ENCODE measurements at regions not wholly inside any gene's neighbourhood (a gene's known extent, or its start where the extent isn't known, plus 50 kb on each side); places are given as distances from the start of the nearest gene placed in this dataset.
"Not testable (repeated sequence)": the region's sequence is repeated elsewhere in the genome, so short reads cannot be mapped to it uniquely, and the experiment has no call there.

DNA sequence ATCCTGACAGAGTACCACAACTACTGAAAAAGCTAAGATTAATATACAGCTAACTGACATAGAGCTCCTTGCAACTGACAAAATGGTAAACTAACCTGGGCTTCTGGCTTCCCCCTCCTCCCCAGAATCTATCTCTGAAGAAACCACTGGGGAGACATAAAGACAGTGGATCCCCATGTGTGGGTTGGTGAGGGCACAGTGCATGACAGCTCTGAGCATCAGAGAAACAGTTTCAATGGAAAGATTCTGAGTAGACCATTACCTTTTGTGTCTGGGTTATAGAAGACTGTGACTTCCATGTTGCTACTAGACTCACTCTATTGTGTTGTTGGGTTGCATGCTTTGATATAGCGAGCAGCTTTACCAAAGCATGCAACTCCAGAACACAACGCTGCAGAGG, 247.4 kb downstream of the EFCAB11 start:
- peaks cover 14% of the 10 kb centered on the region for H3K9me3 Mint-ChIP-seq (ENCODE audit: low read depth)
- peak overlapping the region; percentile 80 for H3K27ac Mint-ChIP-seq
- H3K36me3 Mint-ChIP-seq = peaks cover 7% of the 10 kb centered on the region

GRCh38 chr14:89702876-89703200, 251.7 kb downstream of the EFCAB11 start:
- Mint-ChIP-seq H3K4me1 (ENCODE audit: low read depth) (peaks cover 51% of the 10 kb centered on the region), H3K27me3 (no peaks in the 10 kb centered on the region), H3K4me3 (peak overlapping the region; percentile 32), H3K36me3 (peaks cover 2% of the 10 kb centered on the region), H3K27ac (peak overlapping the region; percentile 95), H3K9me3 (ENCODE audit: low read depth) (peaks cover 4% of the 10 kb centered on the region)

More for the DNA sequence above, 247.4 kb downstream of the EFCAB11 start:
- Mint-ChIP-seq H3K27me3 (no peaks in the 10 kb centered on the region), H3K4me1 (ENCODE audit: low read depth) (peaks cover 43% of the 10 kb centered on the region), H3K4me3 (no peak overlapping the region)

GRCh38 chr14:89702073-89702875, 252.3 kb downstream of the EFCAB11 start:
- Mint-ChIP-seq H3K4me1 (ENCODE audit: low read depth) (peaks cover 53% of the 10 kb centered on the region), H3K36me3 (peaks cover 2% of the 10 kb centered on the region), H3K4me3 (peak overlapping the region; percentile 83), H3K9me3 (ENCODE audit: low read depth) (peaks cover 4% of the 10 kb centered on the region), H3K27ac (peak overlapping the region; percentile 95), H3K27me3 (no peaks in the 10 kb centered on the region)

DNA sequence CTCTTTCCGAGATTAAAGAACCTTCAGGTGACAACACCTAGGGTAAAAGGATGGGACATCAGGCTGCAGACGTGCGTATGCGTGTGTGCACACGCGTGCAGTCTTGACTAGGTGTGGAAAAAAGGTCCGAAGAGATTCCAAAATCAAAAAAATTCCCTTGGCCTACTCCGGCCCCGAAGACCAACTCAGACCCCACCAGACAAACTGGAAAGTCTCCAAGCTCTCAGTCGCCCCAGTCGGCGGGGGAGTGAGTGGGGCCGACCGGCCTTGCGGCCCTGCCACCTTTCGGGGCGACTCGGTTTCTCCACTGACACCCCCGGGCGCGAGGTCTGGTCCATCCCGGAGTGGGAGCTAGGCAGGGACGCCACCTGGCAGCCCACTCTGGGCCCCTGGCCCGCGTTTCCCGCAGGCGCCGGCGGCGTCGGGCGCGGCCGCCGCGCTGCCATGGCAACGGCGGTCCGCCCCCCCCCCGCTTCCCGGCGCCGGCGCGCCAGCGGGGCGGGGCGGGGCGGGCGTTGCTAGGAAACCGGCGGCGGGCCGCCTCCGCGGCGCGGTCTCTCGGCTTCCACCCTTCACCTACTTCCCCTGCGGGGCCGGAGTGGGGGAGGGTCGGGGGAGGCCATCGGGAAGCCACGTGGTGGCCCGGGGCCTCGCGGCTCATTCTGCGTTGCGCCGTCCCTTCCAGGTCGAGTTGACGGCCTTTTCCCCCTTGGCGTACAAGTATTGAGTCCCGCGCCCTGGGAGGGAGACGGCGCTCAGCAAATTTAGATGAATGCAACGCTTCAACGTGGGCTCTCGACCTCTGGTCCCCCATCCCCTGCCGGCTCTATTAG, 253.1 kb downstream of the EFCAB11 start:
- Mint-ChIP-seq H3K4me3 (peak overlapping the region; percentile 86), H3K9me3 (ENCODE audit: low read depth) (peaks cover 4% of the 10 kb centered on the region), H3K36me3 (peaks cover 2% of the 10 kb centered on the region), H3K27me3 (no peaks in the 10 kb centered on the region), H3K27ac (peak overlapping the region; percentile 95), H3K4me1 (ENCODE audit: low read depth) (peaks cover 54% of the 10 kb centered on the region)

GRCh38 chr14:89700801-89701200, 253.7 kb downstream of the EFCAB11 start:
- Mint-ChIP-seq H3K27ac (no peak overlapping the region), H3K4me1 (ENCODE audit: low read depth) (peaks cover 50% of the 10 kb centered on the region), H3K27me3 (no peaks in the 10 kb centered on the region), H3K4me3 (peak overlapping the region; percentile 86), H3K9me3 (ENCODE audit: low read depth) (peaks cover 4% of the 10 kb centered on the region), H3K36me3 (peaks cover 2% of the 10 kb centered on the region)

DNA sequence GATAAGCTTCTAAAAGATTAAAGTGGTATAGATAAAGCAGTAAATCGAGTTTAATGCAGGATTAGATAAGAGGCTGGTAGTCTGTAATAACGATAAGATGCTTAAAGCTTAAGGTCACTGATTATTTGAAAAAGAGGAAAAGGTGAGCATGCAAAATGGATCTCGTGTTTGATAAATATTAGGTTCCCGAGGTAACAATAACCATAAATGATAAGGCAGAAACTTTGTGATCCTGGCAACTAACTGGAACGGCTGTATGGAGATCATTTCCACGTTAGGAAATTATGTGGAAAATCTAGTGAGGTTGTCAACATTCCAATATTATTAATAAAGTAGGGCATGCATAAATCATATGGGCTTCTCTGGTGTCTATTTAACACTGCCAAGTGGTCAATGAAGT, 255.5 kb downstream of the EFCAB11 start:
- no peak overlapping the region for H3K27ac Mint-ChIP-seq
- H3K4me1 Mint-ChIP-seq (ENCODE audit: low read depth) = peaks cover 44% of the 10 kb centered on the region
- H3K9me3 Mint-ChIP-seq (ENCODE audit: low read depth) = peaks cover 4% of the 10 kb centered on the region
- no peaks in the 10 kb centered on the region for H3K27me3 Mint-ChIP-seq
- no peak overlapping the region for H3K4me3 Mint-ChIP-seq
- H3K36me3 Mint-ChIP-seq = peaks cover 2% of the 10 kb centered on the region

DNA sequence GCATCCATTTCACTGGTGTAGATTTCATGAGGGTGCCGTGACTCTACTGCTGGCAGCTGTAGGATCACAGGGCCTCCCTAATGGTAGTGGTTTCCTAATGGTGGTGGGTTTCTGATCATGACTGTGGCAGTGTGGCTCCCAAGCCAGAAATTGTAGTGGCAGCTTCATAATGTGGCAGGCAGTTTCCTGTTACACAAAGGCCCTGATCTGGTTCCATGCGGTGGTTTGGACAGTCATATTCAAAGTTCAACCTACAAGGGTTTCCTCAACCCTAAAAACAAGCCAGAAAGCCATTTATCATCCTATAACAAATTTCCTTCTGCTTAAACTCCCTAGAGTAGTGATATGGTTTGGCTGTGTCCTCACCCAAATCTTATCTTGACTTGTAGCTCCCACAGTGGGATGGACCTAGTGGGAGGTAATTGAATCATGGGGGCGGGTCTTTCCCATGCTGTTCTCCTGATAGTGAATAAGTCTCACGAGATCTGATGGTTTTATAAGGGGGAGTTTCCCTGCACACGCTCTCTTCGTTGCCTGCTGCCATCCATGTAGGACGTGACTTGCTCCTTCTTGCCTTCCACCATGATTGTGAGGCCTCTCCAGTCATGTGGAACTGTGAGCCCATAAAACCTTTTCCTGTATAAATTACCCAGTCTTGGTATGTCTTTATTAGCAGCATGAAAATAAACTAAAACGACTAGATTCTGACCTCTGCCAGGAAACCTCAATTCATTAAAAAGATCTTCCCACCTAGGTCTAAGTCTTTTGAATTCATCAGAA, 257.1 kb downstream of the EFCAB11 start:
- Mint-ChIP-seq H3K27ac (peak overlapping the region; percentile 29), H3K4me3 (peak overlapping the region; percentile 36), H3K36me3 (no peaks in the 10 kb centered on the region), H3K9me3 (ENCODE audit: low read depth) (no peaks in the 10 kb centered on the region), H3K4me1 (ENCODE audit: low read depth) (peaks cover 29% of the 10 kb centered on the region), H3K27me3 (no peaks in the 10 kb centered on the region)

GRCh38 chr14:89695846-89696245, 258.7 kb downstream of the EFCAB11 start:
- H3K9me3 Mint-ChIP-seq (ENCODE audit: low read depth) = no peaks in the 10 kb centered on the region
- no peak overlapping the region for H3K27ac Mint-ChIP-seq
- no peaks in the 10 kb centered on the region for H3K36me3 Mint-ChIP-seq
- H3K4me1 Mint-ChIP-seq (ENCODE audit: low read depth) = peaks cover 17% of the 10 kb centered on the region
- no peaks in the 10 kb centered on the region for H3K27me3 Mint-ChIP-seq
- no peak overlapping the region for H3K4me3 Mint-ChIP-seq

GRCh38 chr14:89690139-89690538, 264.4 kb downstream of the EFCAB11 start:
- Mint-ChIP-seq H3K36me3 (peaks cover 3% of the 10 kb centered on the region), H3K9me3 (ENCODE audit: low read depth) (peaks cover 4% of the 10 kb centered on the region), H3K27me3 (no peaks in the 10 kb centered on the region), H3K4me3 (no peak overlapping the region), H3K4me1 (ENCODE audit: low read depth) (peaks cover 14% of the 10 kb centered on the region), H3K27ac (no peak overlapping the region)

GRCh38 chr14:89689711-89690110, 264.8 kb downstream of the EFCAB11 start:
- H3K9me3 Mint-ChIP-seq (ENCODE audit: low read depth); H3K27me3 Mint-ChIP-seq; H3K27ac Mint-ChIP-seq; H3K36me3 Mint-ChIP-seq; H3K4me3 Mint-ChIP-seq: not testable (repeated sequence)
- H3K4me1 Mint-ChIP-seq (ENCODE audit: low read depth) = peaks cover 14% of the 10 kb centered on the region

GRCh38 chr14:89688507-89689211, 265.9 kb downstream of the EFCAB11 start:
- Mint-ChIP-seq H3K4me1 (ENCODE audit: low read depth) (peaks cover 17% of the 10 kb centered on the region), H3K4me3 (no peak overlapping the region), H3K27me3 (no peaks in the 10 kb centered on the region), H3K27ac (no peak overlapping the region), H3K36me3 (peaks cover 3% of the 10 kb centered on the region), H3K9me3 (ENCODE audit: low read depth) (peaks cover 7% of the 10 kb centered on the region)

- not testable (repeated sequence) for H3K27me3 Mint-ChIP-seq; H3K9me3 Mint-ChIP-seq (ENCODE audit: low read depth); H3K27ac Mint-ChIP-seq; H3K4me3 Mint-ChIP-seq; H3K36me3 Mint-ChIP-seq
- H3K4me1 Mint-ChIP-seq (ENCODE audit: low read depth) = peaks cover 29% of the 10 kb centered on the region
Observed at GRCh38 chr14:89687129-89687528, 267.4 kb downstream of the EFCAB11 start.

DNA sequence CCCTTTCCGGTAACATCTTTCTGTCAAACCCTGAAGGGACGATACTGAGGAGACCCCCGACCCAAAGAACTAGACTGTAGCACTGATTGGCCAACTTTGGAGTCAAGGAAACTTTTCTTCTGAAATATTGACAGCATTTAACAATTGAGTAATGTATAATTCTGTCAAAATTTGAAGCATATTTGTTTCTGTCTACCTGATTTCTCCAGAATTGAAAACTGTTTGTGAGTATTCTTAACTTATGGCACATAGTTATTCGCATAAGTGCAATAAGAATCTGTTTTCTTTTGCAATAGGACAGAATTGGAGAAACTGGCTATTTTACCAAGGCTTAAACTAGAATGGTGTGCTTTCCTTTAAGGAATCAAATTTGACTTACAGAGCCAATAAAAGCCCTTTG, 267.1 kb upstream of the FOXN3 start:
- no peak overlapping the region for H3K4me3 Mint-ChIP-seq
- no peaks in the 10 kb centered on the region for H3K27me3 Mint-ChIP-seq
- peaks cover 3% of the 10 kb centered on the region for H3K36me3 Mint-ChIP-seq
- H3K27ac Mint-ChIP-seq = no peak overlapping the region
- H3K4me1 Mint-ChIP-seq (ENCODE audit: low read depth) = peaks cover 50% of the 10 kb centered on the region
- peaks cover 7% of the 10 kb centered on the region for H3K9me3 Mint-ChIP-seq (ENCODE audit: low read depth)
